ENCODE measurements at regions not wholly inside any gene's neighbourhood (a gene's known extent, or its start where the extent isn't known, plus 50 kb on each side); places are given as distances from the start of the nearest gene placed in this dataset.

GRCh38 chr6:81988446-81988845 is 236.0 kb upstream of the TENT5A start (continued):
- no peak for TF ChIP-seq ZNF138 (CRISPR knock-in tag; conservative IDR thresholded peaks at IDR 0.05)
- TF ChIP-seq MAX (CRISPR knock-in tag; IDR thresholded peaks at IDR 0.05): no peak

- peaks cover 18% of the 10 kb centered on the region for H3K4me1 Mint-ChIP-seq
- H3K9me3 Mint-ChIP-seq: peaks cover 11% of the 10 kb centered on the region
- no peaks in the 10 kb centered on the region; the same call in none of the 2 replicates for H3K36me3 Mint-ChIP-seq
- H3K4me3 Mint-ChIP-seq: no peak overlapping the region
- CTCF ChIA-PET: no interaction called here
- no peak for TF ChIP-seq CBFB (CRISPR knock-in tag; IDR thresholded peaks at IDR 0.05; ENCODE audit: low read depth)
- no peak for TF ChIP-seq SOX15 (CRISPR knock-in tag; IDR thresholded peaks at IDR 0.05)
- no peak for TF ChIP-seq GABPB1 (CRISPR knock-in tag; IDR thresholded peaks at IDR 0.05)
- no peak for TF ChIP-seq ZBTB43 (CRISPR knock-in tag; IDR thresholded peaks at IDR 0.05)
- TF ChIP-seq OVOL2 (CRISPR knock-in tag; IDR thresholded peaks at IDR 0.05; ENCODE audit: borderline replicate concordance): no peak
- no peak for TF ChIP-seq MLX (CRISPR knock-in tag; IDR thresholded peaks at IDR 0.05)
- no peak for TF ChIP-seq SMAD4 (CRISPR knock-in tag; IDR thresholded peaks at IDR 0.05)
- no peak overlapping the region for H3K27ac Mint-ChIP-seq
- POLR2A ChIA-PET: no interaction called here
- ATAC-seq (no peak), DNase-seq (ENCODE audit: low spot score) (no peak)
- no peaks in the 10 kb centered on the region for H3K27me3 Mint-ChIP-seq (ENCODE audit: low read depth)
Measured at GRCh38 chr6:81987293-81987692, 234.8 kb upstream of the TENT5A start.

GRCh38 chr6:81985191-81985590 is 232.7 kb upstream of the TENT5A start:
- CTCF ChIA-PET: no interaction called here

More at GRCh38 chr6:81985191-81985590, 232.7 kb upstream of the TENT5A start:
- Mint-ChIP-seq H3K4me1 (peaks cover 18% of the 10 kb centered on the region), H3K27me3 (ENCODE audit: low read depth) (no peaks in the 10 kb centered on the region), H3K9me3 (peaks cover 11% of the 10 kb centered on the region), H3K36me3 (no peaks in the 10 kb centered on the region; the same call in none of the 2 replicates), H3K4me3 (no peak overlapping the region), H3K27ac (no peak overlapping the region)
- POLR2A ChIA-PET: no interaction called here
- DNase-seq (ENCODE audit: low spot score): no peak
- TF ChIP-seq NR1H2 (CRISPR knock-in tag; IDR thresholded peaks at IDR 0.05) (no peak), MYBL2 (CRISPR knock-in tag; IDR thresholded peaks at IDR 0.05) (no peak), TEAD1 (CRISPR knock-in tag; IDR thresholded peaks at IDR 0.05) (no peak), SMAD4 (CRISPR knock-in tag; IDR thresholded peaks at IDR 0.05) (no peak), ZNF138 (CRISPR knock-in tag; conservative IDR thresholded peaks at IDR 0.05) (no peak), FOXJ3 (CRISPR knock-in tag; IDR thresholded peaks at IDR 0.05; ENCODE audit: borderline replicate concordance) (no peak), ZNF121 (CRISPR knock-in tag; IDR thresholded peaks at IDR 0.05) (no peak), AR (CRISPR knock-in tag; IDR thresholded peaks at IDR 0.05) (no peak), FOXP4 (CRISPR knock-in tag; IDR thresholded peaks at IDR 0.05) (no peak), ERG (CRISPR knock-in tag; IDR thresholded peaks at IDR 0.05) (no peak), PRRX2 (CRISPR knock-in tag; IDR thresholded peaks at IDR 0.05) (no peak), ZNF512 (CRISPR knock-in tag; IDR thresholded peaks at IDR 0.05; ENCODE audit: borderline replicate concordance) (no peak), NFYB (CRISPR knock-in tag; conservative IDR thresholded peaks at IDR 0.05; ENCODE audit: low read depth) (no peak)
- no peak for ATAC-seq

All from WTC11 (cell line).